Naive thymus-derived CD4-positive, alpha-beta T cell (primary cell): ENCODE measurements at regions not wholly inside any gene's neighbourhood (a gene's known extent, or its start where the extent isn't known, plus 50 kb on each side); places are given as distances from the start of the nearest gene placed in this dataset.

ENCODE experiments used
- ATAC-seq: fragments of 150-1000 bp; cut with Tn5 transposase; 2 replicates; pipeline ENCODE4 v1.10.0; 2021; ENCODE audit warnings: mild to moderate bottlenecking, moderate library complexity
- CTCF ChIA-PET: fragments of 350-600 bp; sonication (Branson Sonifier 250); formaldehyde crosslinking; loops from one replicate; lab custom pipeline; 2021; ENCODE audit warnings: antibody characterized with exemption; lab: Charles Lee
- POLR2A ChIA-PET: fragments of 350-600 bp; sonication (Branson Sonifier 250); formaldehyde crosslinking; loops from one replicate; lab custom pipeline; 2021; ENCODE audit warnings: antibody characterized with exemption, inconsistent platforms; lab: Charles Lee
- DNase-seq, 9 donors: peaks; one replicate each; pipeline versions ENCODE4 v3.0.0 to v3.0.0-alpha.2; 2020 to 2022; ENCODE audit warnings: mixed read lengths in 1 of 9
- H3K27ac ChIP-seq: one replicate; pipeline ENCODE4 v1.7.0; 2013; ENCODE audit warnings: mild to moderate bottlenecking, low read depth, low read length, moderate library complexity
- H3K27me3 ChIP-seq, 2 donors: one replicate each; pipeline ENCODE4 v1.7.0; 2013; ENCODE audit warnings: low read length in 2 of 2, mild to moderate bottlenecking in 2 of 2, moderate library complexity in 2 of 2; ENCODE audit not compliant: control insufficient read depth in 2 of 2, insufficient read depth in 2 of 2
- H3K36me3 ChIP-seq, 3 experiments: 1 replicate in 2 of 3; 2 replicates in 1 of 3; pipeline ENCODE4 v1.7.0; 2013; ENCODE audit warnings: low read length in 3 of 3, mild to moderate bottlenecking in 3 of 3, moderate library complexity in 1 of 3; ENCODE audit not compliant: insufficient read depth in 3 of 3, control insufficient read depth in 2 of 3
- H3K4me1 ChIP-seq, 2 donors: one replicate each; pipeline ENCODE4 v1.7.0; 2013; ENCODE audit warnings: low read length in 2 of 2, mild to moderate bottlenecking in 2 of 2, moderate library complexity in 1 of 2; ENCODE audit not compliant: control insufficient read depth in 2 of 2, insufficient read depth in 2 of 2
- H3K4me3 ChIP-seq: 2 replicates; pipeline ENCODE4 v1.7.0; 2013; ENCODE audit warnings: mild to moderate bottlenecking, low read length
- H3K9me3 ChIP-seq, 3 experiments: 1 replicate in 2 of 3; 2 replicates in 1 of 3; pipeline ENCODE4 v1.7.0; 2013; ENCODE audit warnings: low read length in 3 of 3; ENCODE audit not compliant: control insufficient read depth in 2 of 3
- H3K27ac Mint-ChIP-seq, 9 donors: one replicate each; pipeline ENCODE4 v1.8.0; 2020 to 2022; ENCODE audit warnings: mixed read lengths in 9 of 9, mild to moderate bottlenecking in 8 of 9, moderate library complexity in 5 of 9, inconsistent platforms in 2 of 9
- H3K27me3 Mint-ChIP-seq, 5 donors: one replicate each; pipeline ENCODE4 v1.8.0; 2021 to 2022; ENCODE audit warnings: mixed read lengths in 5 of 5, mild to moderate bottlenecking in 1 of 5
- H3K36me3 Mint-ChIP-seq, 5 donors: one replicate each; pipeline ENCODE4 v1.8.0; 2020 to 2022; ENCODE audit warnings: mixed read lengths in 5 of 5, mild to moderate bottlenecking in 3 of 5, inconsistent platforms in 1 of 5
- H3K4me1 Mint-ChIP-seq, 7 donors: one replicate each; pipeline ENCODE4 v1.8.0; 2020 to 2022; ENCODE audit warnings: mixed read lengths in 7 of 7, mild to moderate bottlenecking in 3 of 7, inconsistent platforms in 1 of 7
- H3K4me3 Mint-ChIP-seq, 10 donors: one replicate each; pipeline ENCODE4 v1.8.0; 2020 to 2022; ENCODE audit warnings: mild to moderate bottlenecking in 10 of 10, mixed read lengths in 10 of 10, moderate library complexity in 6 of 10, inconsistent platforms in 2 of 10
- H3K9me3 Mint-ChIP-seq, 11 donors: one replicate each; pipeline ENCODE4 v1.8.0; 2020 to 2022; ENCODE audit warnings: mixed read lengths in 11 of 11, mild to moderate bottlenecking in 4 of 11, inconsistent platforms in 1 of 11, moderate library complexity in 1 of 11
- intact Hi-C, 2 donors: fragments of 100-400 bp; cut with micrococcal nuclease; formaldehyde crosslinking; loops; one replicate each; pipeline ENCODE4 v1.15.1; 2023

DNA sequence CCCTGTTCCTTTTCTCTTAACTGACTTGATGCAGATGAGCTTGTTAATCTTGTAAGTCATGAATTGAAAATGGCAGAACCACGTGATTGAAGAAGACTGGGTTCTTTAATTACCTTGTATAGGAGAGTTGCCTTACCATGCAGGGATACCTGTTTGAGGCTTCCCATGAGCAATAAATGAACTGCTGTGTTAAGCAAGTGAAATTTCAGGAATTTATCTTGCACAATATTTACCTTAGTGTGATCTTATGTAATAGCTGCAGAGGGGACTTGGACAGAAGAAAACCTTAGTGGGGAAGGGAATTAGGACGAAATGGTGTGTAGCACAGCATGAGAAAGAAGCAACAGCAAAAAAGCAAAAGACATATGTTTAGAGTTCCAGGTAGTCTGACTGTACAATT lies 384.0 kb upstream of the TMEFF2 start:
- Histone ChIP-seq H3K4me3 (no peak overlapping the region), H3K27me3 (no peaks in the 10 kb centered on the region), H3K27ac (no peak overlapping the region), H3K36me3 (no peaks in the 10 kb centered on the region), H3K9me3 (no peaks in the 10 kb centered on the region), H3K4me1 (no peaks in the 10 kb centered on the region)
- CTCF ChIA-PET: no interaction called here
- H3K4me3 Mint-ChIP-seq: no peak overlapping the region
- DNase-seq (no peak), ATAC-seq (no peak)
- intact Hi-C loops: no loop called here
- POLR2A ChIA-PET: no interaction called here
- no peaks in the 10 kb centered on the region for H3K36me3 Mint-ChIP-seq
- H3K4me1 Mint-ChIP-seq: no peaks in the 10 kb centered on the region
- H3K27ac Mint-ChIP-seq: no peak overlapping the region
- H3K9me3 Mint-ChIP-seq: peaks cover 0 to 1% (median 0%) of the 10 kb centered on the region in 11 donors
- no peaks in the 10 kb centered on the region for H3K27me3 Mint-ChIP-seq

DNA sequence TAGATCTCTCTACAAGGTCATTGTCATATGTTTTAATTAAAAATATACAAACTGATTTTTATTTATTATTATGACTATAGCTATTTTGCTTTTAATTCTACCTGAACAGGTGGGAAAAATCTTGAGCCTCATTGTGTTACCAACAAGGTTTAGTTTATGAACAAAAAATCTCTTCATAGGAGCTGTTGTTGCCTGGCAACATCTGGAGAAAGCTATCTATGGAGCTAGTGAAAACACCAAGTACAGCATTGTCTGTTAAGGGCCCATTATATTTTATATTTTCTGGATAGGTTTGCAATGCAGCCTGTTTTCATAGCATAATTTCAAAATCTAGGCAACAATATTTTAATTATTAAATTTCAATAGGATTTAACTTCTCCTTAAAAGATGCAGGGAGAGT lies 383.0 kb upstream of the TMEFF2 start:
- Histone ChIP-seq H3K9me3 (no peaks in the 10 kb centered on the region), H3K27ac (no peak overlapping the region), H3K4me1 (no peaks in the 10 kb centered on the region), H3K27me3 (no peaks in the 10 kb centered on the region), H3K36me3 (no peaks in the 10 kb centered on the region), H3K4me3 (no peak overlapping the region)
- Mint-ChIP-seq H3K4me1 (no peaks in the 10 kb centered on the region), H3K27me3 (no peaks in the 10 kb centered on the region), H3K27ac (no peak overlapping the region), H3K4me3 (no peak overlapping the region), H3K36me3 (no peaks in the 10 kb centered on the region), H3K9me3 (peaks cover 0 to 1% (median 0%) of the 10 kb centered on the region in 11 donors)
- DNase-seq (no peak), ATAC-seq (no peak)
- intact Hi-C loops: no loop called here
- ChIA-PET POLR2A (no interaction called here), CTCF (no interaction called here)

DNA sequence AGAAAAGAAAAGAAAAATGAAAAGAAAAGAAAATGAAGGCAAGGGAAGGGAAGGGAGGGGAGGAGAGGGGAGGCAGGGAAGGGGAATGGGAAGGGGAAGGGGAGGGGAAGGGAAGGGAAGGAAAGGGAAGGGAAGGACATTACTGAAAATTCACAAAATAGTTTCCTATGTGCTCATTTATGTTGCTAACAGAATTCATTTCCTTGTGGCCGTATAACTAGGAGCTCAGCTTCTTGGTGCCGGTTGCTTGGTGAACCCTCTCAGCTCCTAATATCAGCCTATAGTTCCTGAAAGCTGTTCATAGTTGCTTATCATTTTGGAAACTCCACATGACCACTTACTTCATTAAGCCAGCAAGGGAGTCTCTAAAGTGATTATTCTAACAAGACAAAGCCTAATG lies 379.8 kb upstream of the TMEFF2 start:
- H3K27ac ChIP-seq: no peak overlapping the region
- Mint-ChIP-seq H3K27me3 (no peaks in the 10 kb centered on the region), H3K4me1 (no peaks in the 10 kb centered on the region), H3K4me3 (no peak overlapping the region), H3K27ac (no peak overlapping the region), H3K36me3 (no peaks in the 10 kb centered on the region), H3K9me3 (peaks cover 0 to 1% (median 0%) of the 10 kb centered on the region in 11 donors)
- H3K27me3 ChIP-seq: no peaks in the 10 kb centered on the region
- H3K9me3 ChIP-seq: no peaks in the 10 kb centered on the region
- H3K4me3 ChIP-seq: no peak overlapping the region
- ChIA-PET POLR2A (no interaction called here), CTCF (no interaction called here)
- ATAC-seq: no peak
- H3K4me1 ChIP-seq: no peaks in the 10 kb centered on the region
- H3K36me3 ChIP-seq: no peaks in the 10 kb centered on the region
- DNase-seq: no peak
- intact Hi-C loops: no loop called here

DNA sequence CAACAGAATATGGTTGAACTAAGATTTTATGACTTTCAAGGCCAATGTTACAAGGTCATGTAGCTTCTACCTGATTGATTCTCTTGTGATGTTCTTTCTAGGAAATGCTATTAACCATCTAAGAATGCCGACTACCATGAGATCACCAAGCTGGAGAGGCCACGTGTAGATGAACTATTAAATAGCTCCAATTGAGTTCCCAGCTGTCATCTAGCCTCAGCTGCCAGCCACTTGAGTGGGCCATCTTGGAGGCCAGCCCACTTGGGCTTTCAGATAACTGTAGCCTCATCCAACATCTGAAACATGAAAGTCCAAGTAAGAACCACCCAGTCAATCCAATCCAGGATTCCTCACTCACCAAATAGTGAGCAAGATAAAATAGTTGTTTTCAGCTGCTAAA lies 376.9 kb upstream of the TMEFF2 start:
- no peaks in the 10 kb centered on the region for H3K27me3 ChIP-seq
- no peaks in the 10 kb centered on the region for H3K4me1 Mint-ChIP-seq
- H3K9me3 Mint-ChIP-seq: peaks cover 0 to 1% (median 0%) of the 10 kb centered on the region in 11 donors
- intact Hi-C loops: no loop called here
- no peak overlapping the region for H3K4me3 ChIP-seq
- DNase-seq (no peak), ATAC-seq (no peak)
- H3K36me3 ChIP-seq: no peaks in the 10 kb centered on the region
- no peaks in the 10 kb centered on the region for H3K27me3 Mint-ChIP-seq
- no peaks in the 10 kb centered on the region for H3K4me1 ChIP-seq
- H3K27ac ChIP-seq: no peak overlapping the region
- no peak overlapping the region for H3K4me3 Mint-ChIP-seq
- POLR2A ChIA-PET: no interaction called here
- CTCF ChIA-PET: no interaction called here
- no peaks in the 10 kb centered on the region for H3K9me3 ChIP-seq
- no peak overlapping the region for H3K27ac Mint-ChIP-seq
- H3K36me3 Mint-ChIP-seq: no peaks in the 10 kb centered on the region

DNA sequence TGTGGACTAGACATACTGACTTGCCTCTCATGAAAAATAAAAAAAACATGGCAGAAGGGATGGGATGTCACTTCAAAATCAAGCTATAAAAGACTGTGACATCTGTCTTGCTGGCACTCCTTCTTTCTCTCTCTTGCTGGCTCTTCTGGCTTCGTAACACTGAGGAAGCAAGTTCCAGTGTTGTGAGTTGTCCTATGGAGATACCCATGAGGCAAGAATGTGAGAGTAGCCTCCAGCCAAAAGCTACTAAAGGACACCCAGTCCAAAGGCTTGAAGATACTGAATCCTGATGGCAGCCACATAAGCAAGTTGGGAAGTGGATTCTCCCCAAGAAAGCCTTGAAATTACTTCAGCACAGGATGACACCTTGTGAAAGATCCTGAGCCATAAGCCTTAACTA lies 376.1 kb upstream of the TMEFF2 start:
- Histone ChIP-seq H3K27me3 (no peaks in the 10 kb centered on the region), H3K9me3 (no peaks in the 10 kb centered on the region), H3K4me3 (no peak overlapping the region), H3K27ac (no peak overlapping the region), H3K36me3 (no peaks in the 10 kb centered on the region), H3K4me1 (no peaks in the 10 kb centered on the region)
- Mint-ChIP-seq H3K27ac (no peak overlapping the region), H3K4me3 (no peak overlapping the region), H3K9me3 (no peaks in the 10 kb centered on the region), H3K27me3 (no peaks in the 10 kb centered on the region), H3K4me1 (no peaks in the 10 kb centered on the region), H3K36me3 (no peaks in the 10 kb centered on the region)
- CTCF ChIA-PET: no interaction called here
- intact Hi-C loops: no loop called here
- POLR2A ChIA-PET: no interaction called here
- DNase-seq (no peak), ATAC-seq (no peak)

DNA sequence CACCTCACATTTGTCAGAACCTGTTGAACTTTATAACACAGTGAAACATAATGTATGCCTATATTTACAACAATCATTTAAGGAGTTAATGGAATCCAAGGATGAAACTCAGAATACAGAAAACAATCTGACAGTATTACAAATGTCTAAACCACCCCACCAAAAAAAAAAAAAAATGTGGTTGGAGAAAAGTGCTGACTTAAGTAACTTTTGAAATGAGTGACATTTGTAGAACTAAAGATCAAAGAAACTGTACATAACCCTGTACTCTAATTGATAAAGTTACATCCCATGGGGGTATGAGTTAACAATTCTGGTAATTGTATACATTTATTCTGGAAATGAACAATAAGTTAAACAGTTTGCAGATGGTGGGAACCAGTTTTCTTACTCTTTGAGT lies 372.1 kb upstream of the TMEFF2 start:
- no peak for ATAC-seq
- H3K36me3 Mint-ChIP-seq: no peaks in the 10 kb centered on the region
- POLR2A ChIA-PET: no interaction called here

DNA sequence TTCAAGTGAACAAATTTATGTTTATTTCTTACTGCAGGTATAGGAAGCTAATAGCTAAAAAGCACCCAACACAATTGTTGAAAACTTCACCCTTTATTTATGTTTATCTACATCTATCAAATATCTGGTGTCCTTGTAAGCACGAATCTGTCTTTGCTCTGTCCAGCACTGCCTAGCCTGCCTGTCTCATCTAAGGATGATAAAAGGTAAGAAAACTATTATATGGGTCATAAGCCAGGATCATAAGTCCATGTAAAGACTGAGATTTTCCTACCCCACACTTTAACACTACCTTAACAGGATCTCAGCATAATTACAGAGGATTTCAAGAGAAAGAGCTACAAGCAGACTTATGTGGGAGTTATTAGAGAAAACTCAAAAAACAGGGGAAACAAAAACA lies 365.6 kb upstream of the TMEFF2 start:
- ATAC-seq (no peak), DNase-seq (no peak)
- Mint-ChIP-seq H3K36me3 (no peaks in the 10 kb centered on the region), H3K4me1 (no peaks in the 10 kb centered on the region), H3K27ac (no peak overlapping the region), H3K9me3 (peaks cover 0 to 4% (median 0%) of the 10 kb centered on the region in 11 donors), H3K4me3 (no peak overlapping the region), H3K27me3 (no peaks in the 10 kb centered on the region)
- no peaks in the 10 kb centered on the region for H3K4me1 ChIP-seq
- H3K9me3 ChIP-seq: no peaks in the 10 kb centered on the region
- CTCF ChIA-PET: no interaction called here
- no peak overlapping the region for H3K4me3 ChIP-seq
- no peaks in the 10 kb centered on the region for H3K27me3 ChIP-seq
- no peaks in the 10 kb centered on the region for H3K36me3 ChIP-seq
- POLR2A ChIA-PET: no interaction called here
- no peak overlapping the region for H3K27ac ChIP-seq
- intact Hi-C loops: no loop called here

More for the DNA sequence above, 372.1 kb upstream of the TMEFF2 start:
- H3K27ac ChIP-seq: no peak overlapping the region
- Mint-ChIP-seq H3K27me3 (no peaks in the 10 kb centered on the region), H3K4me3 (no peak overlapping the region), H3K9me3 (peaks cover 0 to 4% (median 0%) of the 10 kb centered on the region in 11 donors), H3K4me1 (no peaks in the 10 kb centered on the region), H3K27ac (no peak overlapping the region)
- CTCF ChIA-PET: interaction anchor here (0.6 kb wide), 1 partner anchor 66 kb away, joined by 4 read pairs; no protein-coding TSS in a partner anchor
- H3K27me3 ChIP-seq: no peaks in the 10 kb centered on the region
- H3K4me1 ChIP-seq: no peaks in the 10 kb centered on the region
- H3K4me3 ChIP-seq: no peak overlapping the region
- intact Hi-C loops: no loop called here
- no peak for DNase-seq
- no peaks in the 10 kb centered on the region for H3K36me3 ChIP-seq
- H3K9me3 ChIP-seq: no peaks in the 10 kb centered on the region
